NCI-H1092 (cell line): ENCODE measurements at regions not wholly inside any gene's neighbourhood (a gene's known extent, or its start where the extent isn't known, plus 50 kb on each side); places are given as distances from the start of the nearest gene placed in this dataset.

Experiments used
- DNase-seq: peaks from one replicate; lab custom pipeline; 2025; lab: John Stamatoyannopoulos, UW

- DNase-seq: no peak
Observed at GRCh38 chr2:224325941-224326340, 76.0 kb downstream of the FAM124B start.

GRCh38 chr2:224324604-224325003 lies 77.3 kb downstream of the FAM124B start:
- no peak for DNase-seq

- no peak for DNase-seq
Observed at GRCh38 chr2:224320660-224321059, 81.2 kb downstream of the FAM124B start.

- DNase-seq: no peak
Observed at GRCh38 chr2:224319750-224320149, 82.2 kb downstream of the FAM124B start.

GRCh38 chr2:224312741-224313140 lies 89.2 kb downstream of the FAM124B start:
- no peak for DNase-seq

- no peak for DNase-seq
Observed at GRCh38 chr2:224310943-224311625, 90.8 kb downstream of the FAM124B start.

- DNase-seq: no peak
Observed at GRCh38 chr2:224309176-224309575, 92.7 kb downstream of the FAM124B start.

- DNase-seq: no peak
Observed at GRCh38 chr2:224308272-224308911, 93.5 kb downstream of the FAM124B start.

- DNase-seq: no peak
Observed at GRCh38 chr2:224302952-224303351, 99.0 kb downstream of the FAM124B start.

- no peak for DNase-seq
Observed at GRCh38 chr2:224293976-224294375, 107.9 kb downstream of the FAM124B start.

GRCh38 chr2:224287531-224287930 lies 114.4 kb downstream of the FAM124B start:
- DNase-seq: no peak

- no peak for DNase-seq
Observed at GRCh38 chr2:224286923-224287322, 115.0 kb downstream of the FAM124B start.

- no peak for DNase-seq
Observed at GRCh38 chr2:224284134-224284946, 117.6 kb downstream of the FAM124B start.

GRCh38 chr2:224283466-224283965 lies 118.4 kb downstream of the FAM124B start:
- DNase-seq: no peak

- no peak for DNase-seq
Observed at GRCh38 chr2:224281374-224281773, 120.5 kb downstream of the FAM124B start.

GRCh38 chr2:224278531-224278930 lies 123.4 kb downstream of the FAM124B start:
- no peak for DNase-seq

- no peak for DNase-seq
Observed at GRCh38 chr2:224276251-224276650, 125.7 kb downstream of the FAM124B start.

GRCh38 chr2:224272237-224272910 lies 129.5 kb downstream of the FAM124B start:
- no peak for DNase-seq

- no peak for DNase-seq
Observed at GRCh38 chr2:224271617-224272236, 130.2 kb downstream of the FAM124B start.

- no peak for DNase-seq
Observed at GRCh38 chr2:224268441-224268840, 133.5 kb downstream of the FAM124B start.

- no peak for DNase-seq
Observed at GRCh38 chr2:224264259-224264658, 137.6 kb downstream of the FAM124B start.

- no peak for DNase-seq
Observed at GRCh38 chr2:224263571-224264043, 138.3 kb downstream of the FAM124B start.
